ENCODE measurements at regions not wholly inside any gene's neighbourhood (a gene's known extent, or its start where the extent isn't known, plus 50 kb on each side); places are given as distances from the start of the nearest gene placed in this dataset.

GRCh38 chr2:22930781-22931180 is 454.2 kb upstream of the KLHL29 start:
- FAIRE-seq (no peak), DNase-seq (no peak), ATAC-seq (no peak)
- Histone ChIP-seq H3K9me3 (no peaks in the 10 kb centered on the region), H3K4me3 (no peak overlapping the region), H3K4me1 (no peaks in the 10 kb centered on the region), H3K27me3 (peaks cover 0 to 2% (median 0%) of the 10 kb centered on the region in 4 donors), H3K27ac (no peak overlapping the region), H3K36me3 (no peaks in the 10 kb centered on the region)
- 56 to 70% methylated on average over 6 of the region's 6 CpGs for WGBS, 2 donors
- TF ChIP-seq CTCF (IDR thresholded peaks at IDR 0.05), result no peak
- intact Hi-C loops (cut with DNase I), result no loop called here

GRCh38 chr2:22932288-22932687 is 452.7 kb upstream of the KLHL29 start:
- DNase-seq (no peak), FAIRE-seq (no peak), ATAC-seq (no peak)
- no peak for TF ChIP-seq CTCF (IDR thresholded peaks at IDR 0.05)
- Histone ChIP-seq H3K27ac (no peak overlapping the region), H3K4me1 (no peaks in the 10 kb centered on the region), H3K36me3 (no peaks in the 10 kb centered on the region), H3K27me3 (peaks cover 0 to 5% (median 0%) of the 10 kb centered on the region in 4 donors), H3K9me3 (no peaks in the 10 kb centered on the region), H3K4me3 (no peak overlapping the region)
- 51 to 64% methylated on average over 3 of the region's 3 CpGs for WGBS, 2 donors
- intact Hi-C loops (cut with DNase I), result no loop called here

GRCh38 chr2:22934747-22935146 is 450.2 kb upstream of the KLHL29 start:
- no peak for TF ChIP-seq CTCF (IDR thresholded peaks at IDR 0.05)
- no peak for FAIRE-seq
- peaks cover 0 to 5% (median 0%) of the 10 kb centered on the region in 4 donors for H3K27me3 ChIP-seq
- no peak for DNase-seq
- H3K4me1 ChIP-seq, result no peaks in the 10 kb centered on the region
- no peak overlapping the region for H3K27ac ChIP-seq
- no peak overlapping the region for H3K4me3 ChIP-seq
- 24 to 34% methylated on average over 1 of the region's 1 CpG for WGBS, 2 donors
- H3K9me3 ChIP-seq, result no peaks in the 10 kb centered on the region
- no peak for ATAC-seq
- no peaks in the 10 kb centered on the region for H3K36me3 ChIP-seq
- intact Hi-C loops (cut with DNase I), result no loop called here

GRCh38 chr2:22942441-22942840 is 442.5 kb upstream of the KLHL29 start:
- Histone ChIP-seq H3K27ac (no peak overlapping the region), H3K9me3 (no peaks in the 10 kb centered on the region), H3K36me3 (no peaks in the 10 kb centered on the region), H3K4me1 (no peaks in the 10 kb centered on the region), H3K27me3 (no peaks in the 10 kb centered on the region), H3K4me3 (no peak overlapping the region)
- DNase-seq, result no peak
- FAIRE-seq, result no peak
- no peak for ATAC-seq
- no peak for TF ChIP-seq CTCF (IDR thresholded peaks at IDR 0.05)
- 72 to 81% methylated on average over 7 of the region's 7 CpGs for WGBS, 2 donors
- intact Hi-C loops (cut with DNase I), result no loop called here

GRCh38 chr2:22944143-22944542 is 440.8 kb upstream of the KLHL29 start:
- H3K4me1 ChIP-seq, result no peaks in the 10 kb centered on the region
- H3K36me3 ChIP-seq, result no peaks in the 10 kb centered on the region
- WGBS, 2 donors, result 77 to 79% methylated on average over 7 of the region's 7 CpGs
- no peak overlapping the region for H3K27ac ChIP-seq
- FAIRE-seq, result no peak
- no peak for TF ChIP-seq CTCF (IDR thresholded peaks at IDR 0.05)
- intact Hi-C loops (cut with DNase I), result no loop called here
- ATAC-seq, result no peak
- H3K9me3 ChIP-seq, result no peaks in the 10 kb centered on the region
- DNase-seq, result peak in 1 of 6 donors; percentile 28
- no peak overlapping the region for H3K4me3 ChIP-seq
- no peaks in the 10 kb centered on the region for H3K27me3 ChIP-seq

All from pancreas (tissue), 10 donors.